HCT116 (cell line): ENCODE measurements at regions not wholly inside any gene's neighbourhood (a gene's known extent, or its start where the extent isn't known, plus 50 kb on each side); places are given as distances from the start of the nearest gene placed in this dataset.

Source experiments
- ATAC-seq: fragments of 200-7000 bp; cut with Tn5 transposase; 2 replicates; pipeline ENCODE4 v1.9.1; 2020; ENCODE audit warnings: mild to moderate bottlenecking, moderate library complexity
- BruUV-seq: library from RNA; stranded (reverse); fragments of 400-500 nt; replicated peaks from 2 replicates; lab custom pipeline; 2021; lab: Mats Ljungman, UMichigan
- CTCF ChIA-PET: fragments of 300-600 bp; sonication (Branson Sonifier 250); formaldehyde crosslinking; loops from one replicate; lab custom pipeline; 2021; ENCODE audit warnings: antibody characterized with exemption; lab: Charles Lee
- POLR2A ChIA-PET: fragments of 300-600, 350-600 bp; sonication (Branson Sonifier 250); formaldehyde crosslinking; loops from one replicate; lab custom pipeline; 2021; ENCODE audit warnings: antibody characterized with exemption; lab: Charles Lee
- RAD21 ChIA-PET, 2 experiments: fragments of 300-600 bp; sonication (Branson Sonifier 250); formaldehyde crosslinking; loops; one replicate each; lab custom pipeline; 2023; ENCODE audit warnings: low total read pairs in 2 of 2; ENCODE audit not compliant: uncharacterized antibody in 2 of 2, unreplicated experiment in 2 of 2, low non-redundant PET in 1 of 2; lab: Charles Lee
- DNase-seq: peaks from one replicate; pipeline ENCODE4 v3.0.0-alpha.2; 2010; ENCODE audit warnings: low read depth, low spot score
- H2AFZ ChIP-seq: fragments of 200-600 bp; shearing (Covaris generic), sonication (generic); 2 replicates; pipeline ENCODE4 v1.6.1; 2017; ENCODE audit warnings: low read depth, mixed run types, mixed read lengths, antibody characterized with exemption, low read length; ENCODE audit not compliant: poor library complexity, severe bottlenecking
- H3K27ac ChIP-seq: 2 replicates; pipeline ENCODE4 v1.5.1; 2012; ENCODE audit warnings: low read depth, low read length
- H3K27me3 ChIP-seq: fragments of 200-600 bp; sonication (generic); 2 replicates; pipeline ENCODE4 v1.6.1; 2016; ENCODE audit warnings: mixed run types, low read length, mixed read lengths; ENCODE audit not compliant: insufficient read depth
- H3K36me3 ChIP-seq, 2 experiments: fragments of 200-500 bp in 1 of 2; fragments of 200-600 bp in 1 of 2; sonication (Bioruptor generic) in 1 of 2; sonication (generic) in 1 of 2; 2 replicates each; pipeline versions ENCODE4 v1.5.1 to v1.6.1; 2014 to 2016; ENCODE audit warnings: low read length in 2 of 2, inconsistent platforms in 1 of 2, mixed read lengths in 1 of 2, mixed run types in 1 of 2; ENCODE audit not compliant: insufficient read depth in 2 of 2, control insufficient read depth in 1 of 2
- H3K4me1 ChIP-seq, 2 experiments: fragments of 200-600 bp in 1 of 2; sonication (generic) in 1 of 2; 2 replicates each; pipeline versions ENCODE4 v1.5.1 to v1.6.1; 2012 to 2017; ENCODE audit warnings: low read length in 2 of 2, inconsistent platforms in 1 of 2, mild to moderate bottlenecking in 1 of 2, mixed read lengths in 1 of 2, mixed run types in 1 of 2, moderate library complexity in 1 of 2; ENCODE audit not compliant: insufficient read depth in 2 of 2, control insufficient read depth in 1 of 2
- H3K4me2 ChIP-seq: fragments of 200-600 bp; sonication (generic); 2 replicates; pipeline ENCODE4 v1.6.1; 2017; ENCODE audit warnings: mixed run types, low read length, mixed read lengths
- H3K4me3 ChIP-seq, 2 experiments: fragments of 200-600 bp in 1 of 2; sonication (generic) in 1 of 2; replicated peaks in 1 of 2; 2 replicates each; pipeline ENCODE4 v1.5.1; 2011 to 2016; ENCODE audit warnings: low read length in 2 of 2, control low read depth in 1 of 2, low read depth in 1 of 2, mild to moderate bottlenecking in 1 of 2, mixed read lengths in 1 of 2, mixed run types in 1 of 2
- H3K79me2 ChIP-seq: fragments of 200-600 bp; sonication (generic); 2 replicates; pipeline ENCODE4 v1.6.1; 2017; ENCODE audit warnings: mild to moderate bottlenecking, mixed run types, low read length, moderate library complexity, mixed read lengths; ENCODE audit not compliant: insufficient read depth
- H3K9ac ChIP-seq: fragments of 200-600 bp; sonication (generic); 2 replicates; pipeline ENCODE4 v1.6.1; 2016; ENCODE audit warnings: low read length, mixed read lengths
- H3K9me2 ChIP-seq: fragments of 200-600 bp; sonication (generic), shearing (Covaris generic); 2 replicates; pipeline ENCODE4 v1.6.1; 2017; ENCODE audit warnings: mixed run types, mild to moderate bottlenecking, moderate library complexity; ENCODE audit not compliant: insufficient read depth
- H3K9me3 ChIP-seq, 2 experiments: fragments of 200-500 bp in 1 of 2; fragments of 200-600 bp in 1 of 2; sonication (Bioruptor generic) in 1 of 2; sonication (generic) in 1 of 2; 2 replicates each; pipeline ENCODE4 v1.6.1; 2014 to 2017; ENCODE audit warnings: low read length in 2 of 2, mixed read lengths in 2 of 2, inconsistent platforms in 1 of 2, low read depth in 1 of 2, mild to moderate bottlenecking in 1 of 2, mixed run types in 1 of 2, moderate library complexity in 1 of 2; ENCODE audit not compliant: control insufficient read depth in 1 of 2, insufficient read depth in 1 of 2
- H4K20me1 ChIP-seq: fragments of 200-600 bp; sonication (generic), shearing (Covaris generic); 2 replicates; pipeline ENCODE4 v1.6.1; 2017; ENCODE audit warnings: mixed run types, mild to moderate bottlenecking, moderate library complexity; ENCODE audit not compliant: insufficient read depth
- ATF3 ChIP-seq: IDR thresholded peaks from 2 replicates; pipeline ENCODE4 v1.6.1; 2012
- CBX3 ChIP-seq: IDR thresholded peaks from 2 replicates; pipeline ENCODE4 v1.6.1; 2012; ENCODE audit warnings: low read depth
- CEBPB ChIP-seq: IDR thresholded peaks from 2 replicates; pipeline ENCODE4 v1.6.1; 2012; ENCODE audit warnings: low read depth
- CTCF ChIP-seq, 3 experiments: fragments of 200-600 bp in 1 of 3; sonication (generic) in 1 of 3; IDR thresholded peaks in 2 of 3; conservative IDR thresholded peaks in 1 of 3; 2 replicates each; pipeline ENCODE4 v1.5.1; 2012 to 2017; ENCODE audit warnings: low read depth in 2 of 3, low read length in 2 of 3, antibody characterized with exemption in 1 of 3, borderline replicate concordance in 1 of 3, control low read depth in 1 of 3, mild to moderate bottlenecking in 1 of 3, mixed read lengths in 1 of 3, mixed run types in 1 of 3, moderate library complexity in 1 of 3; ENCODE audit not compliant: insufficient read depth in 1 of 3
- EZH2phosphoT487 ChIP-seq: fragments of 200-600 bp; IDR thresholded peaks from 2 replicates; pipeline ENCODE4 v1.6.1; 2018; ENCODE audit warnings: antibody characterized with exemption, borderline replicate concordance
- FOSL1 ChIP-seq: IDR thresholded peaks from 2 replicates; pipeline ENCODE4 v1.6.1; 2012; ENCODE audit warnings: low read depth
- JUND ChIP-seq: IDR thresholded peaks from 2 replicates; pipeline ENCODE4 v1.6.1; 2012
- MAX ChIP-seq: IDR thresholded peaks from 2 replicates; pipeline ENCODE4 v1.6.1; 2012
- POLR2A ChIP-seq: IDR thresholded peaks from 2 replicates; pipeline ENCODE4 v1.7.0; 2011; ENCODE audit warnings: borderline replicate concordance; ENCODE audit not compliant: insufficient read depth, insufficient read length; ENCODE audit errors: extremely low read depth
- RAD21 ChIP-seq: IDR thresholded peaks from 2 replicates; pipeline ENCODE4 v1.6.1; 2012; ENCODE audit warnings: low read depth, mild to moderate bottlenecking
- REST ChIP-seq: IDR thresholded peaks from 2 replicates; pipeline ENCODE4 v1.6.1; 2012; ENCODE audit warnings: low read depth
- SIN3A ChIP-seq: IDR thresholded peaks from 2 replicates; pipeline ENCODE4 v1.6.1; 2012; ENCODE audit warnings: low read depth
- SP1 ChIP-seq: IDR thresholded peaks from 2 replicates; pipeline ENCODE4 v1.6.1; 2012; ENCODE audit warnings: low read depth
- YY1 ChIP-seq: IDR thresholded peaks from 2 replicates; pipeline ENCODE4 v1.6.1; 2011; ENCODE audit warnings: low read length, low read depth, moderate library complexity, mild to moderate bottlenecking; ENCODE audit not compliant: insufficient replicate concordance; ENCODE audit errors: extremely low read depth
- ZNF274 ChIP-seq: fragments of 200-500 bp; sonication (Bioruptor generic); IDR thresholded peaks from 2 replicates; pipeline ENCODE4 v1.6.1; 2014; ENCODE audit warnings: mild to moderate bottlenecking, low read depth, low read length, inconsistent platforms
- intact Hi-C: fragments of 100-400 bp; cut with micrococcal nuclease; formaldehyde crosslinking; loops from 2 replicates; pipeline ENCODE4 v1.10.0; 2022

GRCh38 chr9:86741311-86742208 lies 205.7 kb downstream of the GAS1 start:
- no peak overlapping the region for H3K9ac ChIP-seq

More at GRCh38 chr9:86741311-86742208, 205.7 kb downstream of the GAS1 start:
- no peaks in the 10 kb centered on the region for H3K79me2 ChIP-seq
- ChIA-PET POLR2A (interaction anchor here (1.3 kb wide), 2 partner anchors 14 to 25 kb away, joined by 3 to 4 read pairs; no protein-coding TSS in a partner anchor), RAD21 (no interaction called here), CTCF (no interaction called here)
- intact Hi-C loops = no loop called here
- H3K27me3 ChIP-seq = no peaks in the 10 kb centered on the region
- peak overlapping the region; percentile 67 for H3K4me2 ChIP-seq
- H3K9me3 ChIP-seq = no peaks in the 10 kb centered on the region
- H4K20me1 ChIP-seq = no peaks in the 10 kb centered on the region
- DNase-seq (peak; percentile 87), ATAC-seq (peak; percentile 90)
- H3K4me1 ChIP-seq = peaks cover 7 to 18% of the 10 kb centered on the region in 2 experiments
- H3K9me2 ChIP-seq = no peaks in the 10 kb centered on the region
- no TSS peak for BruUV-seq
- no peaks in the 10 kb centered on the region for H3K36me3 ChIP-seq
- H3K27ac ChIP-seq = no peak overlapping the region
- peak overlapping the region in 1 of 2 experiments; percentile 25; a peak in 1 of 4 replicates for H3K4me3 ChIP-seq
- TF ChIP-seq REST (no peak), CTCF (IDR thresholded peaks at IDR 0.05 in 2 of 3, conservative IDR thresholded peaks at IDR 0.05 in 1 of 3; ENCODE audit: borderline replicate concordance in 1 of 3, insufficient read depth in 1 of 3, low read depth in 2 of 3, low read length in 2 of 3) (no peak), SIN3A (peak; percentile 40; the same call in 1 of the 2 replicates), POLR2A (no peak), JUND (peak; percentile 82), CBX3 (peak; percentile 79), FOSL1 (peak; percentile 80; the same call in 1 of the 2 replicates), CEBPB (peak; percentile 86), ZNF274 (no peak), RAD21 (peak; percentile 39; the same call in 1 of the 2 replicates), ATF3 (0 out of 2 replicates have a peak, but pooled peaks have one; percentile 29), EZH2phosphoT487 (no peak), YY1 (no peak), SP1 (peak; percentile 83), MAX (0 out of 2 replicates have a peak, but pooled peaks have one; percentile 38)
- H2AFZ ChIP-seq = no peak overlapping the region
